GM20000 (cell line): ENCODE measurements at regions not wholly inside any gene's neighbourhood (a gene's known extent, or its start where the extent isn't known, plus 50 kb on each side); places are given as distances from the start of the nearest gene placed in this dataset.
"Not testable (repeated sequence)": the region's sequence is repeated elsewhere in the genome, so short reads cannot be mapped to it uniquely, and the experiment has no call there.

Experiments used
- DNase-seq: peaks from one replicate; pipeline ENCODE4 v3.0.0; 2012; ENCODE audit warnings: low spot score
- TF ChIP-seq, protein P1 (sequence below): IDR thresholded peaks from 2 replicates; pipeline ENCODE4 v1.5.1; 2012; ENCODE audit warnings: mild to moderate bottlenecking, control low read depth; ENCODE audit errors: extremely low read depth, missing control alignments

DNA sequence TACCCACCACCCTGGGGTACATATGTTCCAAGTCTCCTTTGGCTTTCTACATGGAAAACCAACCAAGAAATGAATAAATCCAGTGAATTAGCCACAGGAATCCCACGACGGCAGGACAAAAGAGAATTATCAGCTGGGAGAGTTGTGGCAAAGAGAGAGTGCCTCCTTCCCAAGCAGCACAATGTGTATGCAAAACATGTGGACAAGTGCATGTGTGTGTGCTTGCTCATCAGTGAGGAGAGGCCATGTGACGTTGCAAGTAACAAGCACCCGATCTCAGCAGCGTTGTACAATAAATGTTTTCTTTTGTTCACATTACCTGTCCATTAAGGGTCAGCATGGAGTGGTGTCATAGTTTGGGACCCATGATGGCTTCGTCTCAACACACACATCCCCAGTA lies 50.0 kb upstream of the EMX2 start:
- TF ChIP-seq, protein P1, sequence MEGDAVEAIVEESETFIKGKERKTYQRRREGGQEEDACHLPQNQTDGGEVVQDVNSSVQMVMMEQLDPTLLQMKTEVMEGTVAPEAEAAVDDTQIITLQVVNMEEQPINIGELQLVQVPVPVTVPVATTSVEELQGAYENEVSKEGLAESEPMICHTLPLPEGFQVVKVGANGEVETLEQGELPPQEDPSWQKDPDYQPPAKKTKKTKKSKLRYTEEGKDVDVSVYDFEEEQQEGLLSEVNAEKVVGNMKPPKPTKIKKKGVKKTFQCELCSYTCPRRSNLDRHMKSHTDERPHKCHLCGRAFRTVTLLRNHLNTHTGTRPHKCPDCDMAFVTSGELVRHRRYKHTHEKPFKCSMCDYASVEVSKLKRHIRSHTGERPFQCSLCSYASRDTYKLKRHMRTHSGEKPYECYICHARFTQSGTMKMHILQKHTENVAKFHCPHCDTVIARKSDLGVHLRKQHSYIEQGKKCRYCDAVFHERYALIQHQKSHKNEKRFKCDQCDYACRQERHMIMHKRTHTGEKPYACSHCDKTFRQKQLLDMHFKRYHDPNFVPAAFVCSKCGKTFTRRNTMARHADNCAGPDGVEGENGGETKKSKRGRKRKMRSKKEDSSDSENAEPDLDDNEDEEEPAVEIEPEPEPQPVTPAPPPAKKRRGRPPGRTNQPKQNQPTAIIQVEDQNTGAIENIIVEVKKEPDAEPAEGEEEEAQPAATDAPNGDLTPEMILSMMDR = no peak
- DNase-seq = no peak

- DNase-seq = no peak
- TF ChIP-seq, protein P1 = no peak
These were observed 54.5 kb upstream of the EMX2 start for GRCh38 chr10:117488004-117488403.

GRCh38 chr10:117486606-117487005 lies 55.9 kb upstream of the EMX2 start:
- no peak for DNase-seq
- TF ChIP-seq, protein P1 = no peak

DNA sequence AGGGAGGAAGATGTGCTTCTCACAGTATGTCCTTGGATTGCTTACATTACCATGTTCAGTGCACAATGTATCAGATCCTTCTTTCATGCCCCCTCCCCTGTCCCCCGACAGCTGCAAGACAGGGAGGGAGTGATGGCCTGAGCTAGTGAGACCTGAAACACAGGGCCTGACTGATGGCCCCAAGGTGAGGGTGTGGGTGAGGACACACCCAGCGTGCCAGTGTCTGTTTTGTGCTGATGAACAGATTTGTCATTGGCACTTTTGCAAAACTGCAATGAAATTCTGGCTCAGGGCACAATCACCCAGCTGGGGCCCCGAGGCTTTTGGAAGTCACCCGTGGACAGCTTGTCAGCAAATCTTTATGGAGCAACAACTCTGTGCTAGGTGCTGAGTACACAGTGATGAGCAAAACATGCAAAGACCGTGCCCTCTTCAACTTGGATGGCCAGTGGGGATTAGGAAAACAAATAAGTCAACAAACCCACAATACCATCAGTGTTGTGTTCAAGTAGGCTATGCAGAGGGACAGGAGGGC lies 59.4 kb upstream of the EMX2 start:
- DNase-seq = no peak
- TF ChIP-seq, protein P1 = no peak

DNA sequence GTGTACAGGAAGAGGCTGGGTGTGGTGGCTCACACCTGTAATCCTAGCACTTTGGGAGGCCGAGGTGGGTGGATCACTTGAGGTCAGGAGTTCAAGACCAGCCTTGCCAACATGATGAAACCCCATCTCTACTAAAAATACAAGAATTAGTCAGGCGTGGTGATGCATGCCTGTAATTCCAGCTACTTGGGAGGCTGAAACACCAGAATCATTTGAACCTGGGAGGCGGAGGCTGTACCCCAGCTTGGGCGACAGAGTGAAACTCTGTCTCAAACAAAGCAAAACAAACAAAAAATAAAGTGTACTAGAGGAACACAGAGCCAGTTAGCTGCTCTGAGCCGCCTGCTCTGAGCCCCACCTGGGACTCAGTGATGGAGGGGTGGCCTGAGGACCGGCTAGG lies 61.5 kb upstream of the EMX2 start:
- not testable (repeated sequence) for DNase-seq

DNA sequence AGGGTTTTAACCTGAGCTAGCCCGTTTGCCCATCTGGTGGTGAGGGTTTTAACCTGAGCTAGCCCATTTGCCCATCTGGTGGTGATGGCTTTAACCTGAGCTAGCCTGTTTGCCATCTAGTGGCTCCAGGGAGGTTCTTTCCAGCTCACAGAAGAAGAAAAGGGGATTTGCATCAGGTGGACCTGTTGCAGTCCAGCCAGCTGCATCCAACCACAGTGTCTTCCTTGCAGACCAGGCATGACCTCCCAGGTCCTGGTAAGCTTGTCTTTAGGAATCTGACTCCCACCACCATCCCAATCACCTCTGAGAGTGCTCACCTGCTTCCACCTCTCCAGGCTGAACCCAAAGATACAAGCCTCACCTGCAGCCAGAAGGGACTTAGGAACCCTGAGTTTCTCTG lies 62.4 kb upstream of the EMX2 start:
- no peak for DNase-seq
- TF ChIP-seq, protein P1 = no peak

- TF ChIP-seq, protein P1 = no peak
- DNase-seq = no peak
These were observed 64.4 kb upstream of the EMX2 start for GRCh38 chr10:117477961-117478670.
